ENCODE measurements at regions not wholly inside any gene's neighbourhood (a gene's known extent, or its start where the extent isn't known, plus 50 kb on each side); places are given as distances from the start of the nearest gene placed in this dataset.
"Not testable (repeated sequence)": the region's sequence is repeated elsewhere in the genome, so short reads cannot be mapped to it uniquely, and the experiment has no call there.

DNA sequence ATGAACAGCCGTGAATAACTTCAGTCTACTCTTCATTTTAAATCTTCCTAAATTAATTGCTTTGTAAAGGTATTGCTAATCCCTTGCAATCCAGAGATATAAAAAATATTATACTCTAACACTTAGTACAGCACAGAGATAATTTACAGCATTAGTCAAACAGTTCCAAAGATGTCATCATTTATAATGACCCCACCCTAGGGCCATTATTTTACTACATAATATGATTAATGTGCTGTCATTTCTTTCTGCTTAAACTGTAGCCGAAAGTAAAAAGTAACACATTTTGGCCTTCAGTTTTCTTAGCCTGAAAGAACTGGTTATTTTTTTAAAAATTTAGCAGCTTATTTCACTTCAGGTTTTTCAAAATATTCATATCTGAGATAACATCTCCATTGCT is 256.3 kb upstream of the RFC3 start:
- DNase-seq, result no peak

- no peak for DNase-seq
Measured at GRCh38 chr13:33571618-33572017, 246.3 kb upstream of the RFC3 start.

GRCh38 chr13:33572322-33572721 is 245.6 kb upstream of the RFC3 start:
- not testable (repeated sequence) for DNase-seq

GRCh38 chr13:33575378-33575777 is 242.6 kb upstream of the RFC3 start:
- no peak for DNase-seq

- no peak for DNase-seq
Measured at GRCh38 chr13:33577007-33577406, 240.9 kb upstream of the RFC3 start.

- no peak for DNase-seq
Measured at GRCh38 chr13:33578786-33579185, 239.2 kb upstream of the RFC3 start.

DNA sequence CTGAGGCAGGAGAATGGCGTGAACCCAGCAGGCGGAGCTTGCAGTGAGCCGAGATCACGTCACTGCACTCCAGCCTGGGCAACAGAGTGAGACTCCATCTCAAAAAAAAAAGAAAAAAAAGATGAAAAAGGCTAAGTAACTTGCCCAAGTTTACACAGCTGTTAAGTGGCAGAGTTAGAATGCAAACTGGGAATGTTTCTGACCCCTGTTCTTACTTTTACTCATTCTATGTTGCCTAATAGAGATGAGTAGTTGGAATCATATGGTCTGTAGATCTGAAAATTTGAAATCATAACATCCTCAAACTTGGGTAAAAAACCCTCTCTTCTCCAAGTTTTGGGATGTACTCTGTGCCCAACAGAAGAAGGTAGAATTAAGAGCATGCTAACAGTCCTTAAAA is 235.8 kb upstream of the RFC3 start:
- no peak for DNase-seq

DNA sequence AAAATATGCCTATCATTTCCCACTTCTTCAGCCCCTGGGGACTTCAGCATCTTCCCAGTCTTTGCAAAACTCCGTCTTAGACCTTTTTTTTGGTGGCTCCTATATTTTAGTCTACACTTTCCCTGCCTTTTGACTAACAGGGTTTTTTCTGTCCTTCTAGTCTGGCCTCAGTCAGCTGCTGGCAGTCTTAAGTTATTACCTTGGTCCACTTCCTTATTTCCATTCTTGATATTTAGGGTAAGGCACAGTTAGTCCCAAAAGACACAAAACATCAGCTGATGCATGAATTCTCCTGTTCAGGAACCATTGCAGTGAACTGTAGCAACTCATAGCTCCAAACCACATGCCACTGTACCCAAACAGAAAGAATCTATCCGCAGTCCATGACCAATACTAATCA is 234.6 kb upstream of the RFC3 start:
- DNase-seq, result no peak

GRCh38 chr13:33590936-33591335 is 227.0 kb upstream of the RFC3 start:
- no peak for DNase-seq

GRCh38 chr13:33606692-33607091 is 211.3 kb upstream of the RFC3 start:
- DNase-seq, result no peak

GRCh38 chr13:33610438-33611120 is 207.4 kb upstream of the RFC3 start:
- DNase-seq, result peak; percentile 73

GRCh38 chr13:33611121-33611805 is 206.7 kb upstream of the RFC3 start:
- no peak for DNase-seq

DNA sequence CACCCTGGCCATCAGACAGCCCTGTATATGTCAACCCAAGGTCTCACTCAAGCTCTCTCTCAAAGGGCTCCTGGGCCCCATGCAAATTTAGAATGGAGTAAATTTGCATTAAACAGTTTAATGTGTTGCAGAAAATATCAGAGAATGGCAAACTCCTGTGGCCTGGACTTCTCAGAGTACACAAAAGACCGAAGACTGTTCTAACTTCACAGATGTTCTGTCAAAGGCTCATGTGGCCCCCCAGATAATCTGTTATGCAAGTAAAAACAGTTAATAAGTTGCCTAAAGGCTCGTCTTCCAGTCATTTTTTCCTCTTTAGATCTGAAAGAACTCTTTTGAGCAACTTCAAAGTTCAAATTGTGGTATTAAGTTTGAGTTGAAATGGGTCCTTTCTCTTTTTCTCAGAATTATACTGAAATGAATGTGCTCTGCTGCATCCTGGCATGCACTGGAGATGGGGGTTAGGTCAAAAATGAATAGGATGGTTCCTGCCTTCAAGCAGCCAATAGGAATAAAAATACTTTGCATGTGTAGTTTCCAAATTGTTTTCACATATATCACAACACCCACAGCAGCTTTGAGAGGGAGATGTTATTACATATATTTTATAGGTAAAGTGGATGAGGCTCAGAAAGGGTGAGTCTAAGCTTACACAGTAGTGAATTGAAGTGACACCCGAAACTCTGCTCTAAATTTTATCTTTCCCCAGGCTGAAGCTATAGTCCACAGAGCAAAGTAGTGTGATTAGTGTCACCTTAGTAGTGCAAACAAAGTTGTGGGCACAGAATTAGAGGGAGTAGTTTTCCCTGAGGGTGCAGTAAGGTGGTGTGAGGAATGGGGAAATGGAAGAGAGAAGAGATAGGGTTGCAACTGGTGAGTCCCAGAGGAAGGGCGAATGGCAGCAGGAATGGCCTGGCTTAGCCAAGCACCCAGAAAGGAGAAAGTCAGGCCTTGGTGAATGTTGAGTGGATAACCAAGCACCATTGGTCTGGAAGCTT is 205.0 kb upstream of the RFC3 start:
- DNase-seq, result no peak

DNA sequence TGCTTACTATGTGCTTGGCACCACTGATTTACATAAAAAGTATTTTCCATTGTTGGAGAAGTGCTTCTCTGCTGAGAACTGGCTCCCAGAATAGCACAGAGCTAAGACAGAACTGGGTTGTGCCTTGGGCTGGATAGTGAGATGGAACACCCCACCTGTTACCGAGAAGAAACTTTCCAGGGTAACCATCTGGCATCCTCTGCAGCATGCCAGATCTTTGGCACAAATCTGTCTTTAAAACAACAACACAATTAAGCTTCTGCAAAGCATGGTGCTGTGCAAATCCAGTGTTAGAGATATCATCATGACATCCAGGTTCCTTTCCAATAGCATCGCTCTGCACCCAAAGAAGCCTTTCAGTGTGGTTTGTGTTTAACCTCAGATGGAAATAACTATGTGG is 202.5 kb upstream of the RFC3 start:
- DNase-seq, result no peak

DNA sequence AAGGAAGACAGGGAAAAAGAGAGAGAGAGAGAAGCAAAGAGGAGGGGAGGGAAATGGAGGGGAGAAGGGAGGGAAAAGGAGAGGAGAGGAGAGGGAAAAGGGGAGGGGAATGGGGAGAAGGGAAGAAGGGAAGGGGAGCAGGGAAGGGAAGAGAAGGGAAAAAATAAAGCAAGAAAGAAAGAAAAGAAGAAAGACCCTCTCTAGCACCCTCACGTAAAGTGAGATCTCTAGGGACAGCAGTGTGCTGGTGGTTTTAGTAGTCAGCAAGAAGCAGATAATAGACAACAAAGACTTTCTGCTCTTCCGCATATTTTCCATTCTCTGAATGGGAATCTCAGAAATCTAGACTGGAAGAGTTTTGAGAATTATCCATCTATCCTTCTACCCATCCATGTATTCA is 201.8 kb upstream of the RFC3 start:
- DNase-seq, result no peak

DNA sequence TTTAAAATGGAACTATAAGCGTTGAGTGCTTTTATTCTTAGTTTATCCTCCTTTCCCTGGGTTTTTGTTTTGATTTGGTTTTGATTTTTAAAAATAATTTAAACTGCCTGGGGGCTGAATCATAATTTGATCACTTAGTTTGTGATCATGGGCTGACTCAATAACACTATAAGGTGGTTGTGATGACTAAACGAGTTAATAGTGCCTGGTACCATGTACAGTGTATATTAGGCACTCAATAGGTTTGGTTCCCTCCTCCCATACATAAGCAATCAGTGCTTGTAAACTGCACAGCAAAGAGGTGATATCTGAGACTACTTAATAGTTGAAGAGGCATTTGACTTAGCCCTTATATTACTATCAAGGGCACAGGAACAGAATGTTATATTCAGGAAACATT is 200.9 kb upstream of the RFC3 start:
- no peak for DNase-seq

DNA sequence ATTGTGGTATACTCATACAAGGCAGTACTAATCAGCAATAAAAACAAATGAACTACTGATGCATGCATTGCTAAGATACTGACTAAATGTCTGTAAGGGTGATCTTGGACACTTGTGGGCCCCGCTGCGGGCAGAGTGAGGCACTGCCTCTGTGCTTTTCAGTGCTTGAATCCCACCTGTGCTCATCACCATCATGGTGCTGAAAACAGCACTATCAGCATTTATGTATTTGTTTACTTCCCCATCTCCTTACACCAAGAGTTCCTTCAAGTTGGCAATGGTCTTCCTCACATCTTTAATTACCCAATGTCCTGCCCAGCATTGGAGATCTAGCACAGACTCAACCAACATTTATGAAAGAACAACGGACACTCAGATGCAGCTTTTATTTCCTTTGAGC is 193.7 kb upstream of the RFC3 start:
- DNase-seq, result no peak

- no peak for DNase-seq
Measured at GRCh38 chr13:33624740-33625139, 193.2 kb upstream of the RFC3 start.

- DNase-seq, result no peak
Measured at GRCh38 chr13:33626407-33626806, 191.5 kb upstream of the RFC3 start.

GRCh38 chr13:33628662-33629061 is 189.3 kb upstream of the RFC3 start:
- DNase-seq, result no peak

- DNase-seq, result no peak
Measured at GRCh38 chr13:33629605-33630360, 188.2 kb upstream of the RFC3 start.

DNA sequence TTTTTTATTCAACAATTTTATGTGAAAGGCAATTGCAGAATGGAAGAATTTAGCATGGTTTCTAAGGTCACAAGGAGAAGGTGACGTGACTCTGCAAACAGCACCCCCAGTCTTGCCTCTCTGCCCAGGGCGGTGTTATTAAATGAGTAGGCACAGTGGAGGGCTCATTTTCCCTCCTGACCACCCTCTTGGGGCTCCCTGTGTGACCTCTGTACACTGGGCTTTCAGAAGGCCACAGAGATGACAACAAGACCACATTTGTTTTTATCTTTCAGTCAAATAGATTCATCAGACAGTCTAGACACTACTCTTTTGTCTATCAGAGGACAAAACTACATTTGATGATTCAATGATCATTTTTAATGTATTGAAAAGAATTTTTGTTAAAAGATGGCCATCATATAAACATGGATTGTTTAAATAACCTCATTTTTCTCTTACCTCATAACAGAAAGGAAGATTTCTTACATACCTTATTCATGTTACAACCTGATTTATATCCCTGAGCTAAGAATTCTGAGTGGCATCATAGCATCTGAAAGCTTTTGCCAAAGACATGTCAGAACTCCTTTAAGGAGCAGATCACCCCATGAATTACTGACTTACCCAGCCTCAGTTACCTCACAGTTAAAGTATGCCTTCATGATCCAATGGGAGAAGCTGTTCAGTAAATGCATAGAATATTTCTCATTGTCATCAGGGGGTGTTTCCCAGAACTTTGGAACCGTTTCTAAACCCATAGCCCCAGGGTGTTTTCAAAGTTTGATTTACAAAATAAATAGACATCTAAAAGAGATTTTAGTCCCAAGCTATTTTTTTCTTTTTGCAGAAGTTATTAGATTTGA is 184.0 kb upstream of the RFC3 start:
- DNase-seq, result no peak

Data from DMS153 (cell line).